Spleen (tissue), 11 donors: ENCODE measurements at regions not wholly inside any gene's neighbourhood (a gene's known extent, or its start where the extent isn't known, plus 50 kb on each side); places are given as distances from the start of the nearest gene placed in this dataset.
A peak's percentile ranks its signal among the peaks of the same experiment; 100 is the strongest.

ENCODE experiments used
- DNase-seq: peaks from one replicate; pipeline ENCODE4 v3.0.0-alpha.2; 2020
- H3K27ac ChIP-seq, 8 donors: fragments of 200-600 bp; sonication (generic) in 7 of 8; 1 replicate in 4 of 8; 2 replicates in 4 of 8; pipeline versions ENCODE4 v1.5.0 to v1.8.0; 2016 to 2021; ENCODE audit warnings: inconsistent platforms in 4 of 8, mild to moderate bottlenecking in 4 of 8, moderate library complexity in 1 of 8
- H3K27me3 ChIP-seq, 7 donors: fragments of 200-600 bp; sonication (generic) in 6 of 7; replicated peaks in 1 of 7; 1 replicate in 4 of 7; 2 replicates in 3 of 7; pipeline versions ENCODE4 v1.5.0 to v1.8.0; 2016 to 2021; ENCODE audit warnings: inconsistent platforms in 3 of 7, mild to moderate bottlenecking in 1 of 7
- H3K36me3 ChIP-seq, 6 donors: fragments of 200-600 bp; sonication (generic) in 5 of 6; 1 replicate in 4 of 6; 2 replicates in 2 of 6; pipeline versions ENCODE4 v1.5.0 to v1.8.0; 2016 to 2021; ENCODE audit warnings: inconsistent platforms in 2 of 6
- H3K4me1 ChIP-seq, 6 donors: fragments of 200-600 bp; sonication (generic) in 5 of 6; 1 replicate in 3 of 6; 2 replicates in 3 of 6; pipeline versions ENCODE4 v1.5.0 to v1.8.0; 2016 to 2021; ENCODE audit warnings: inconsistent platforms in 3 of 6
- H3K4me3 ChIP-seq, 8 donors: fragments of 200-600 bp; sonication (generic) in 7 of 8; 1 replicate in 4 of 8; 2 replicates in 4 of 8; pipeline versions ENCODE4 v1.5.0 to v1.8.0; 2016 to 2021; ENCODE audit warnings: inconsistent platforms in 4 of 8, mild to moderate bottlenecking in 4 of 8, moderate library complexity in 2 of 8
- H3K9me3 ChIP-seq, 8 donors: fragments of 200-600 bp; sonication (generic) in 7 of 8; 1 replicate in 4 of 8; 2 replicates in 4 of 8; pipeline versions ENCODE4 v1.5.0 to v1.8.0; 2016 to 2021; ENCODE audit warnings: inconsistent platforms in 4 of 8
- POLR2A ChIP-seq, 3 donors: fragments of 450-650 bp; IDR thresholded peaks; one replicate each; pipeline ENCODE4 v1.5.1; 2017; ENCODE audit warnings: antibody characterized with exemption in 3 of 3, mild to moderate bottlenecking in 1 of 3
- POLR2AphosphoS5 ChIP-seq, 3 donors: sonication (generic); formaldehyde crosslinking; IDR thresholded peaks; one replicate each; pipeline ENCODE4 v1.5.1; 2017; ENCODE audit warnings: antibody characterized with exemption in 3 of 3
- WGBS, 5 donors: extraction: QIAGEN DNeasy Blood & Tissue Kit in 3 of 5; methylation state at CpG; one replicate each; pipeline versions ENCODE4 v1.1.5 to v1.1.7; 2013 to 2018; 5-methylcytosine and 5-hydroxymethylcytosine counted together
- intact Hi-C: fragments of 100-400 bp; cut with DNase I; formaldehyde crosslinking; loops from one replicate; pipeline ENCODE4 v1.15.0; 2023; ENCODE audit warnings: low total_unique reads
- TF ChIP-seq, protein P1 (sequence below), 11 experiments: fragments of 200-600 bp in 7 of 11; fragments of 450-650 bp in 4 of 11; sonication (generic) in 4 of 11; IDR thresholded peaks in 8 of 11; conservative IDR thresholded peaks in 3 of 11; 1 replicate in 7 of 11; 2 replicates in 4 of 11; pipeline versions ENCODE4 v1.4.0 to v1.8.0; 2016 to 2021; ENCODE audit warnings: antibody characterized with exemption in 11 of 11, inconsistent platforms in 4 of 11, mild to moderate bottlenecking in 1 of 11
- donor health status: healthy with polysubstance abuse.
- donor health status: DM: no; HTN: no; CAD: no; lungs with moderate emphysema.
- donor health status: DM: no; HTN: no; CAD: no.
- donor health status: Bipolar disorder and iron deficiency.
- donor health status: healthy.
- donor health status: DM: no; HTN: no; CAD: no.
- donor health status: DM: yes; HTN: yes; CAD: no.

DNA sequence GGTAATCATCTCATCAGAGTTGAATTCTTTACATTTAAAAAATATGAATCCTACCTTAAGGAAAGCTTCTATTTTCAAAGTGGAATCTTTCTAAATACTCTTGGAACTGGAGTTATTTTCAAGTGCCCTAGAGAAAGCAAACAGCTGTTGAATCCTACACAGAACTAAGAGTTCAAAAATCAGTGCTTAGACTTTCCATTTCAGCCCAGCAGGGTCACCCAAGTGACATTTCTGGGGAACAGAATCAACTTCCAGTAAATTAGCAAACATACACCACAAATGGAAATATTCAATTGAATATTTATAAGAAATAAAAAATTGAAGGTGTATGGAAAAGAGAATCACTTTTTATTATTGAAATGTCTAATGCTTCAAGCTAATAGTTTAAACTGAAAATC lies 427.7 kb upstream of the NOX3 start:
- Histone ChIP-seq H3K36me3 (no peaks in the 10 kb centered on the region), H3K4me3 (no peak overlapping the region), H3K9me3 (no peaks in the 10 kb centered on the region), H3K27me3 (no peaks in the 10 kb centered on the region), H3K4me1 (peaks cover 0 to 21% (median 9%) of the 10 kb centered on the region in 6 donors), H3K27ac (peak overlapping the region in 7 of 8 donors; percentile 4 to 59 (median 33))
- intact Hi-C loops, result no loop called here
- TF ChIP-seq POLR2A (IDR thresholded peaks at IDR 0.05) (no peak), POLR2AphosphoS5 (IDR thresholded peaks at IDR 0.05) (no peak)
- TF ChIP-seq, protein P1, sequence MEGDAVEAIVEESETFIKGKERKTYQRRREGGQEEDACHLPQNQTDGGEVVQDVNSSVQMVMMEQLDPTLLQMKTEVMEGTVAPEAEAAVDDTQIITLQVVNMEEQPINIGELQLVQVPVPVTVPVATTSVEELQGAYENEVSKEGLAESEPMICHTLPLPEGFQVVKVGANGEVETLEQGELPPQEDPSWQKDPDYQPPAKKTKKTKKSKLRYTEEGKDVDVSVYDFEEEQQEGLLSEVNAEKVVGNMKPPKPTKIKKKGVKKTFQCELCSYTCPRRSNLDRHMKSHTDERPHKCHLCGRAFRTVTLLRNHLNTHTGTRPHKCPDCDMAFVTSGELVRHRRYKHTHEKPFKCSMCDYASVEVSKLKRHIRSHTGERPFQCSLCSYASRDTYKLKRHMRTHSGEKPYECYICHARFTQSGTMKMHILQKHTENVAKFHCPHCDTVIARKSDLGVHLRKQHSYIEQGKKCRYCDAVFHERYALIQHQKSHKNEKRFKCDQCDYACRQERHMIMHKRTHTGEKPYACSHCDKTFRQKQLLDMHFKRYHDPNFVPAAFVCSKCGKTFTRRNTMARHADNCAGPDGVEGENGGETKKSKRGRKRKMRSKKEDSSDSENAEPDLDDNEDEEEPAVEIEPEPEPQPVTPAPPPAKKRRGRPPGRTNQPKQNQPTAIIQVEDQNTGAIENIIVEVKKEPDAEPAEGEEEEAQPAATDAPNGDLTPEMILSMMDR (IDR thresholded peaks at IDR 0.05 in 8 of 11, conservative IDR thresholded peaks at IDR 0.05 in 3 of 11), result no peak
- no peak for DNase-seq

DNA sequence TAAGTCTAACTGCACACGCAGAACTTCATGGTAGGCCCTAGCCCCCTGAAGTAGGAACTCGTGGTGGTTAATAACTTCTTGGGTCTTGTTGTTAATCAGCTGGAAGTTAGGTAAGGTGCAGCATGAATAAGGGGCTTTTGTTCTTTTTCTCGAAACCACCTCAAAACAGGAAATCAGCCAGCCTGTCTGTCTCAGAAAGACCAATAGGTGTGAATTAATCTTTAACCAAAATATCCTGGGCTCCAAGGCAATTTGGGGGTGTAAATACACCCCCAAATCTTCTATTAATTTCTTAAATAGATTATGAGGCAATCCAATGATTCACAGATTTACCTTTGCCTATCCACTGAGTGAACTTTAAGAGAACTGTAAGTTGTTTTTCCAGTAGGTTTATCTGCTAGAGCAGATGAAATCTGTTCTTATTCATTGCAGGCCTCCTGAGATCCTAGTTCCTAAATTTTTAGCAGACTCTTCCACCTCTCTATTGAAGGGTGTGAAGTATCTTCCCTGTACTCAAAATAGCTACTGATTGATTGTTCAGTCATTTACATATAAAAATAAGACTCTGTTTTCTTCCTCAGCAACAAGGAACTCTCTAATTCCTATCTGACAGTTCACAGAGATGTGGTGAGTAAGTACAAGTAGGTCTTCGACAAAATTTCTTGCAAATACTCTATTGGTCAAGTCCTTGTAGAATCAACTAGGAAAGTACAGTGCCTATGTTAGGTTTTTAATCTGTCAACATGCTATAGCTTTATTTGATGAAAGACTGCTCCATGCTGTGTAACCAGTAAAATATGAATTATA lies 427.1 kb upstream of the NOX3 start:
- H3K27me3 ChIP-seq, result no peaks in the 10 kb centered on the region
- intact Hi-C loops, result no loop called here
- no peaks in the 10 kb centered on the region for H3K36me3 ChIP-seq
- no peaks in the 10 kb centered on the region for H3K9me3 ChIP-seq
- H3K4me1 ChIP-seq, result peaks cover 0 to 21% (median 9%) of the 10 kb centered on the region in 6 donors
- WGBS, 5 donors, result 39 to 53% (median 44%) methylated on average over 4 of the region's 4 CpGs
- TF ChIP-seq, protein P1 (IDR thresholded peaks at IDR 0.05 in 8 of 11, conservative IDR thresholded peaks at IDR 0.05 in 3 of 11), result no peak
- TF ChIP-seq POLR2AphosphoS5 (IDR thresholded peaks at IDR 0.05), result no peak
- TF ChIP-seq POLR2A (IDR thresholded peaks at IDR 0.05), result no peak
- H3K27ac ChIP-seq, result peak overlapping the region in 5 of 8 donors; percentile 10 to 54 (median 30)
- DNase-seq, result no peak
- no peak overlapping the region for H3K4me3 ChIP-seq

DNA sequence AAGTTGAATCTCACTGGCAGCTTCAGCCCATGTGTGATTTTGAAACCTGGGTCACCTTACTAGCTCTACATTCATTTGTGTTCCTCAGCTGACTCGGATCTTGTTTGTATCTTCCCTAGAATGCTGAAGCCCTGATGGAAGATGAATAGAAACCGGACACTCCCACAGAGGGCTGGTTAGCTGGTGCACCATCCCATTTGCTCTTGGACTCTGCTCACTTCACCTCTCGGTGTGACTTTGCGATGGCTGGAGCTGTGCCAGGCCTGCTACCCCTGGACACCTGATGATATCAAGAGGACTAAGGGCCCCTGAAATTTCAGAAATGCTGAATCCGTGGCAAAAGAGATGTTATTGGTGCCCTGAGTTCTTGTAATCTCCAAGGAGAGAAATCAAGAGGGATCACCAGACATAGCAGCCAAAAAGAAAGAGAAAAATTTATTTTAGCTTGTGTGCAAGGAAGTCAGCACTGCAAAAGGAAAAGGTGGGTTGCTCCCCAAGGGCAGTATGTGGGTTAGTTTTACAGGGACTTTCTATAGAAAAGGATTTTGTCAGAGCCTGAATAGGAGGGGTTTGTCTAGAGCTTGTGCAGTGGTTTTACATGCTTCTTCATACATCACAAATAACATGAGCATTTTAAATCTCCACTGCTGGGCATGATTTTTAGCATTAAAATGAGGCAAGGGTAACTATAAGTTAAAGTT lies 426.3 kb upstream of the NOX3 start:
- Histone ChIP-seq H3K27ac (peak overlapping the region in 3 of 8 donors; percentile 26 to 54 (median 33)), H3K4me1 (peaks cover 0 to 21% (median 9%) of the 10 kb centered on the region in 6 donors), H3K27me3 (no peaks in the 10 kb centered on the region), H3K4me3 (no peak overlapping the region), H3K9me3 (no peaks in the 10 kb centered on the region), H3K36me3 (no peaks in the 10 kb centered on the region)
- DNase-seq, result no peak
- TF ChIP-seq POLR2AphosphoS5 (IDR thresholded peaks at IDR 0.05) (no peak), POLR2A (IDR thresholded peaks at IDR 0.05) (no peak)
- TF ChIP-seq, protein P1 (IDR thresholded peaks at IDR 0.05 in 8 of 11, conservative IDR thresholded peaks at IDR 0.05 in 3 of 11), result no peak
- WGBS, 5 donors, result 61 to 81% (median 75%) methylated on average over 5 of the region's 5 CpGs
- intact Hi-C loops, result no loop called here

DNA sequence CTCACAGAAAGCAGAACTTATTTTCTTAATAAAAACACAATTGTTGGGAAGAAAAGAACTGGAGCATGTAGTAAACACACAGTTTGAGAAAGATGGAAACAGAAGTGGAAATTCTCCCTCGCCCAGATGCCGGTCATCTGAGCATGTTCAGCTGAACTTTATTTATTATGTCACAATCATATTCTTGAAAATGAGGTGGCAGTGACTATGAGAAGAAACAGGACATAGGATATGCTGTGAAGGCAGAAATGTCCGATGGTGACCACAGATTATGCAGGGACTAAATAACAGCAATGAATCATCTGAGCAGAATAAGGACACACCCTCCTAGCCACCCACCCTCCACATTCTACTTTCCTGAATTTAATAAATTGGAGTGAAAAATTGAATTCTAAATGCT lies 425.3 kb upstream of the NOX3 start:
- DNase-seq, result no peak
- whole genome bisulfite sequencing, 5 donors, result 49 to 78% (median 59%) methylated on average over 3 of the region's 3 CpGs
- TF ChIP-seq POLR2AphosphoS5 (IDR thresholded peaks at IDR 0.05), result no peak
- TF ChIP-seq POLR2A (IDR thresholded peaks at IDR 0.05), result no peak
- TF ChIP-seq, protein P1 (IDR thresholded peaks at IDR 0.05 in 8 of 11, conservative IDR thresholded peaks at IDR 0.05 in 3 of 11), result no peak
- H3K27ac ChIP-seq, result no peak overlapping the region
- H3K4me3 ChIP-seq, result no peak overlapping the region
- peaks cover 0 to 21% (median 9%) of the 10 kb centered on the region in 6 donors for H3K4me1 ChIP-seq
- H3K36me3 ChIP-seq, result no peaks in the 10 kb centered on the region
- intact Hi-C loops, result no loop called here
- H3K27me3 ChIP-seq, result no peaks in the 10 kb centered on the region
- H3K9me3 ChIP-seq, result no peaks in the 10 kb centered on the region
